SK-N-SH treated with all-trans-retinoic acid at 6 μM for 48 hours (cell line): ENCODE measurements at regions not wholly inside any gene's neighbourhood (a gene's known extent, or its start where the extent isn't known, plus 50 kb on each side); places are given as distances from the start of the nearest gene placed in this dataset.

Experiments used
- ATAC-seq: fragments of 200-7000 bp; cut with Tn5 transposase; 3 replicates; pipeline ENCODE4 v1.9.1; 2020; ENCODE audit warnings: mild to moderate bottlenecking, moderate library complexity
- ARNTL ChIP-seq: fragments of 450-650 bp; formaldehyde crosslinking; IDR thresholded peaks from 2 replicates; pipeline ENCODE4 v1.5.0; 2020; ENCODE audit warnings: low read depth, mild to moderate bottlenecking, moderate library complexity, borderline replicate concordance
- BACH2 ChIP-seq: fragments of 250-450 bp; sonication (Bioruptor Pico); IDR thresholded peaks from 2 replicates; pipeline ENCODE4 v1.9.0; 2021; ENCODE audit warnings: mild to moderate bottlenecking, borderline replicate concordance
- CREB5 ChIP-seq: fragments of 250-450 bp; sonication (Bioruptor Pico); IDR thresholded peaks from 2 replicates; pipeline ENCODE4 v1.5.1; 2020; ENCODE audit warnings: low read depth, mild to moderate bottlenecking, moderate library complexity
- CSDC2 ChIP-seq: fragments of 250-450 bp; sonication (Bioruptor Pico); IDR thresholded peaks from 2 replicates; pipeline ENCODE4 v1.5.0; 2020; ENCODE audit warnings: mild to moderate bottlenecking, moderate library complexity
- ESRRG ChIP-seq: fragments of 250-450 bp; sonication (Bioruptor Pico); IDR thresholded peaks from 2 replicates; pipeline ENCODE4 v1.6.1; 2021; ENCODE audit warnings: mild to moderate bottlenecking
- GLIS3 ChIP-seq: fragments of 250-450 bp; sonication (Bioruptor Pico); IDR thresholded peaks from 2 replicates; pipeline ENCODE4 v1.5.0; 2020; ENCODE audit warnings: mild to moderate bottlenecking, moderate library complexity
- ISL1 ChIP-seq: fragments of 250-450 bp; sonication (Bioruptor Pico); IDR thresholded peaks from 2 replicates; pipeline ENCODE4 v2.1.2; 2022; ENCODE audit warnings: mild to moderate bottlenecking, moderate library complexity
- OSR1 ChIP-seq: fragments of 250-450 bp; sonication (Bioruptor Pico); IDR thresholded peaks from 2 replicates; pipeline ENCODE4 v1.8.0; 2022; ENCODE audit warnings: moderate library complexity, mild to moderate bottlenecking, inconsistent platforms
- PATZ1 ChIP-seq: fragments of 250-450 bp; sonication (Bioruptor Pico); IDR thresholded peaks from 2 replicates; pipeline ENCODE4 v1.8.0; 2020; ENCODE audit warnings: mild to moderate bottlenecking, moderate library complexity, borderline replicate concordance
- POU6F1 ChIP-seq: fragments of 250-450 bp; sonication (Bioruptor Pico); IDR thresholded peaks from 2 replicates; pipeline ENCODE4 v1.8.0; 2021; ENCODE audit warnings: low read depth, mild to moderate bottlenecking, moderate library complexity, borderline replicate concordance
- RARB ChIP-seq: fragments of 250-450 bp; sonication (Bioruptor Pico); IDR thresholded peaks from 2 replicates; pipeline ENCODE4 v1.8.0; 2021; ENCODE audit warnings: mild to moderate bottlenecking, moderate library complexity
- SNAI2 ChIP-seq: fragments of 250-450 bp; sonication (Bioruptor Pico); IDR thresholded peaks from 2 replicates; pipeline ENCODE4 v1.5.0; 2020; ENCODE audit warnings: mild to moderate bottlenecking, moderate library complexity
- TCF4 ChIP-seq: fragments of 250-450 bp; sonication (Bioruptor Pico); IDR thresholded peaks from 2 replicates; pipeline ENCODE4 v1.8.0; 2021; ENCODE audit warnings: mild to moderate bottlenecking, moderate library complexity, borderline replicate concordance
- TOX ChIP-seq: fragments of 250-450 bp; sonication (Bioruptor Pico); IDR thresholded peaks from 2 replicates; pipeline ENCODE4 v1.8.0; 2021; ENCODE audit warnings: mild to moderate bottlenecking, moderate library complexity, borderline replicate concordance
- TSHZ2 ChIP-seq: fragments of 250-450 bp; sonication (Bioruptor Pico); IDR thresholded peaks from 2 replicates; pipeline ENCODE4 v1.5.0; 2020; ENCODE audit warnings: mild to moderate bottlenecking, moderate library complexity
- ZC3H10 ChIP-seq: fragments of 250-450 bp; sonication (Bioruptor Pico); IDR thresholded peaks from 2 replicates; pipeline ENCODE4 v1.5.1; 2021; ENCODE audit warnings: mild to moderate bottlenecking, moderate library complexity
- ZFP3 ChIP-seq: fragments of 250-450 bp; sonication (Bioruptor Pico); IDR thresholded peaks from 2 replicates; pipeline ENCODE4 v1.5.0; 2020; ENCODE audit warnings: mild to moderate bottlenecking, moderate library complexity
- ZFP30 ChIP-seq: fragments of 450-650 bp; formaldehyde crosslinking; IDR thresholded peaks from 2 replicates; pipeline ENCODE4 v1.5.0; 2022; ENCODE audit warnings: mild to moderate bottlenecking, moderate library complexity
- ZNF70 ChIP-seq: fragments of 450-650 bp; formaldehyde crosslinking; IDR thresholded peaks from 2 replicates; pipeline ENCODE4 v1.5.0; 2020; ENCODE audit warnings: mild to moderate bottlenecking, moderate library complexity
- ZNF8 ChIP-seq: fragments of 450-650 bp; formaldehyde crosslinking; IDR thresholded peaks from 2 replicates; pipeline ENCODE4 v1.5.0; 2020; ENCODE audit warnings: mild to moderate bottlenecking, moderate library complexity

- TF ChIP-seq TSHZ2 (CRISPR knock-in tag), result no peak
- TF ChIP-seq ZFP30 (CRISPR knock-in tag), result no peak
- TF ChIP-seq ZC3H10 (CRISPR knock-in tag), result no peak
- TF ChIP-seq ZNF70, result no peak
- TF ChIP-seq RARB (CRISPR knock-in tag), result no peak
- no peak for TF ChIP-seq ZNF8 (CRISPR knock-in tag)
- TF ChIP-seq BACH2, result no peak
These were observed 432.8 kb downstream of the HDGFL1 start (continued) for GRCh38 chr6:23002044-23002619.

GRCh38 chr6:23003671-23004467, 434.5 kb downstream of the HDGFL1 start:
- peak; percentile 65 for TF ChIP-seq TCF4 (CRISPR knock-in tag)
- peak; percentile 35; the same call in 1 of the 2 replicates for TF ChIP-seq ISL1 (CRISPR knock-in tag)
- TF ChIP-seq TSHZ2 (CRISPR knock-in tag), result peak; percentile 76
- no peak for TF ChIP-seq OSR1 (CRISPR knock-in tag)
- ATAC-seq, result peak; percentile 88

- TF ChIP-seq ISL1 (CRISPR knock-in tag) (no peak), SNAI2 (CRISPR knock-in tag) (no peak), CSDC2 (no peak), ZC3H10 (CRISPR knock-in tag) (no peak), GLIS3 (CRISPR knock-in tag) (no peak), RARB (CRISPR knock-in tag) (no peak), ZFP3 (CRISPR knock-in tag) (no peak), TCF4 (CRISPR knock-in tag) (no peak), CREB5 (CRISPR knock-in tag) (no peak), PATZ1 (CRISPR knock-in tag) (no peak), ESRRG (CRISPR knock-in tag) (no peak), ARNTL (CRISPR knock-in tag) (no peak), POU6F1 (CRISPR knock-in tag) (no peak), BACH2 (no peak), ZFP30 (CRISPR knock-in tag) (no peak), TOX (CRISPR knock-in tag) (no peak)
- no peak for ATAC-seq
These were observed 437.3 kb downstream of the HDGFL1 start for GRCh38 chr6:23006656-23007055.
